RCC 7860 (cell line): ENCODE measurements at regions not wholly inside any gene's neighbourhood (a gene's known extent, or its start where the extent isn't known, plus 50 kb on each side); places are given as distances from the start of the nearest gene placed in this dataset.

ENCODE experiments used
- DNase-seq: peaks from one replicate; pipeline ENCODE4 v3.0.0-alpha.2; 2015; ENCODE audit warnings: low spot score
- FAIRE-seq: peaks from 2 replicates; lab custom pipeline; 2012; peaks lifted over from hg19 to GRCh38; lab: Jason Lieb, UNC

GRCh38 chr2:204346906-204347305 lies 198.4 kb upstream of the PARD3B start:
- FAIRE-seq, result no peak

GRCh38 chr2:204353823-204354222 lies 191.5 kb upstream of the PARD3B start:
- no peak for FAIRE-seq
- no peak for DNase-seq

More at GRCh38 chr2:204346906-204347305, 198.4 kb upstream of the PARD3B start:
- no peak for DNase-seq

- DNase-seq (no peak), FAIRE-seq (no peak)
Measured at GRCh38 chr2:204354442-204354856, 190.8 kb upstream of the PARD3B start.

GRCh38 chr2:204355688-204356087 lies 189.6 kb upstream of the PARD3B start:
- DNase-seq, result no peak
- no peak for FAIRE-seq

- no peak for FAIRE-seq
- DNase-seq, result no peak
Measured at GRCh38 chr2:204356151-204356641, 189.1 kb upstream of the PARD3B start.

GRCh38 chr2:204357286-204357685 lies 188.0 kb upstream of the PARD3B start:
- FAIRE-seq (no peak), DNase-seq (no peak)

GRCh38 chr2:204359076-204359475 lies 186.2 kb upstream of the PARD3B start:
- DNase-seq (no peak), FAIRE-seq (no peak)

GRCh38 chr2:204360218-204361007 lies 184.9 kb upstream of the PARD3B start:
- DNase-seq (no peak), FAIRE-seq (no peak)

GRCh38 chr2:204361738-204362137 lies 183.5 kb upstream of the PARD3B start:
- DNase-seq, result no peak
- FAIRE-seq, result no peak

- no peak for DNase-seq
- FAIRE-seq, result no peak
Measured at GRCh38 chr2:204362581-204362980, 182.7 kb upstream of the PARD3B start.

GRCh38 chr2:204363513-204363912 lies 181.8 kb upstream of the PARD3B start:
- DNase-seq (no peak), FAIRE-seq (no peak)

GRCh38 chr2:204364860-204365535 lies 180.3 kb upstream of the PARD3B start:
- no peak for DNase-seq
- FAIRE-seq, result no peak

GRCh38 chr2:204365811-204366210 lies 179.5 kb upstream of the PARD3B start:
- no peak for DNase-seq
- FAIRE-seq, result no peak

GRCh38 chr2:204367466-204367865 lies 177.8 kb upstream of the PARD3B start:
- DNase-seq (no peak), FAIRE-seq (no peak)

GRCh38 chr2:204370172-204370718 lies 175.0 kb upstream of the PARD3B start:
- no peak for DNase-seq
- no peak for FAIRE-seq

GRCh38 chr2:204373942-204374341 lies 171.3 kb upstream of the PARD3B start:
- DNase-seq (no peak), FAIRE-seq (no peak)

- DNase-seq, result no peak
- no peak for FAIRE-seq
Measured at GRCh38 chr2:204380141-204380881, 165.0 kb upstream of the PARD3B start.

- FAIRE-seq, result no peak
Measured at GRCh38 chr2:204386668-204387067, 158.6 kb upstream of the PARD3B start.

GRCh38 chr2:204389120-204389519 lies 156.2 kb upstream of the PARD3B start:
- FAIRE-seq, result no peak
- no peak for DNase-seq

More at GRCh38 chr2:204386668-204387067, 158.6 kb upstream of the PARD3B start:
- DNase-seq, result no peak

- FAIRE-seq (no peak), DNase-seq (no peak)
Measured at GRCh38 chr2:204389856-204390255, 155.4 kb upstream of the PARD3B start.

- DNase-seq (no peak), FAIRE-seq (no peak)
Measured at GRCh38 chr2:204395539-204395938, 149.7 kb upstream of the PARD3B start.
